ENCODE measurements at regions not wholly inside any gene's neighbourhood (a gene's known extent, or its start where the extent isn't known, plus 50 kb on each side); places are given as distances from the start of the nearest gene placed in this dataset.
"Not testable (repeated sequence)": the region's sequence is repeated elsewhere in the genome, so short reads cannot be mapped to it uniquely, and the experiment has no call there.

- no peak for DNase-seq
- TF ChIP-seq CTCF (IDR thresholded peaks at IDR 0.05) (no peak), POLR2A (IDR thresholded peaks at IDR 0.05) (no peak)
- intact Hi-C loops (cut with DNase I; ENCODE audit: low total_unique reads) = no loop called here
- Histone ChIP-seq H3K36me3 (no peaks in the 10 kb centered on the region), H3K4me3 (no peak overlapping the region), H3K4me1 (no peaks in the 10 kb centered on the region), H3K9me3 (no peaks in the 10 kb centered on the region), H3K27ac (no peak overlapping the region), H3K27me3 (no peaks in the 10 kb centered on the region)
These were observed 755.7 kb upstream of the SLC8A1 start for GRCh38 chr2:41207578-41207977.

- H3K27me3 ChIP-seq; H3K36me3 ChIP-seq; H3K4me1 ChIP-seq; H3K9me3 ChIP-seq; DNase-seq; H3K27ac ChIP-seq; H3K4me3 ChIP-seq; intact Hi-C loops (cut with DNase I; ENCODE audit: low total_unique reads): not testable (repeated sequence)
These were observed 758.1 kb upstream of the SLC8A1 start for GRCh38 chr2:41210030-41210429.

- H3K4me1 ChIP-seq = no peaks in the 10 kb centered on the region
- H3K36me3 ChIP-seq = no peaks in the 10 kb centered on the region
- TF ChIP-seq POLR2A (IDR thresholded peaks at IDR 0.05) (no peak), CTCF (IDR thresholded peaks at IDR 0.05) (no peak)
- no peaks in the 10 kb centered on the region for H3K9me3 ChIP-seq
- intact Hi-C loops (cut with DNase I; ENCODE audit: low total_unique reads) = no loop called here
- no peaks in the 10 kb centered on the region for H3K27me3 ChIP-seq
- H3K4me3 ChIP-seq = no peak overlapping the region
- no peak overlapping the region for H3K27ac ChIP-seq
- DNase-seq = no peak
These were observed 765.1 kb upstream of the SLC8A1 start for GRCh38 chr2:41216978-41217377.

- no peak for DNase-seq
- Histone ChIP-seq H3K9me3 (no peaks in the 10 kb centered on the region), H3K27ac (no peak overlapping the region), H3K27me3 (no peaks in the 10 kb centered on the region), H3K36me3 (no peaks in the 10 kb centered on the region), H3K4me3 (no peak overlapping the region), H3K4me1 (no peaks in the 10 kb centered on the region)
- intact Hi-C loops (cut with DNase I; ENCODE audit: low total_unique reads) = no loop called here
- TF ChIP-seq CTCF (IDR thresholded peaks at IDR 0.05) (no peak), POLR2A (IDR thresholded peaks at IDR 0.05) (no peak)
These were observed 770.7 kb upstream of the SLC8A1 start for GRCh38 chr2:41222593-41222992.

GRCh38 chr2:41234093-41234492 is 782.2 kb upstream of the SLC8A1 start:
- intact Hi-C loops (cut with DNase I; ENCODE audit: low total_unique reads) = no loop called here
- no peak for DNase-seq

More at GRCh38 chr2:41234093-41234492, 782.2 kb upstream of the SLC8A1 start:
- Histone ChIP-seq H3K27ac (no peak overlapping the region), H3K27me3 (no peaks in the 10 kb centered on the region), H3K36me3 (no peaks in the 10 kb centered on the region), H3K9me3 (no peaks in the 10 kb centered on the region), H3K4me3 (no peak overlapping the region), H3K4me1 (no peaks in the 10 kb centered on the region)
- TF ChIP-seq POLR2A (IDR thresholded peaks at IDR 0.05) (no peak), CTCF (IDR thresholded peaks at IDR 0.05) (no peak)

All from uterus (tissue), 3 donors.